Adrenal gland (tissue), 9 donors: ENCODE measurements at regions not wholly inside any gene's neighbourhood (a gene's known extent, or its start where the extent isn't known, plus 50 kb on each side); places are given as distances from the start of the nearest gene placed in this dataset.

Experiments used
- DNase-seq, 7 donors: peaks; one replicate each; pipeline ENCODE4 v3.0.0-alpha.2; 2019 to 2020
- H3K27ac ChIP-seq, 5 donors: fragments of 200-600 bp; sonication (generic) in 4 of 5; 1 replicate in 3 of 5; 2 replicates in 2 of 5; pipeline versions ENCODE4 v1.5.1 to v1.8.0; 2016 to 2020; ENCODE audit warnings: mild to moderate bottlenecking in 1 of 5
- H3K27me3 ChIP-seq: fragments of 200-600 bp; 2 replicates; pipeline ENCODE4 v1.8.0; 2021
- H3K36me3 ChIP-seq, 2 donors: fragments of 200-600 bp; replicated peaks in 1 of 2; 1 replicate in 1 of 2; 2 replicates in 1 of 2; pipeline versions ENCODE4 v1.5.1 to v1.8.0; 2018 to 2022
- H3K4me1 ChIP-seq, 2 donors: fragments of 200-600 bp; replicated peaks in 1 of 2; 1 replicate in 1 of 2; 2 replicates in 1 of 2; pipeline versions ENCODE4 v1.5.1 to v1.8.0; 2018 to 2021
- H3K4me3 ChIP-seq, 4 donors: fragments of 200-600 bp; sonication (generic) in 3 of 4; one replicate each; pipeline ENCODE4 v1.5.1; 2016 to 2018
- H3K9me3 ChIP-seq, 3 donors: fragments of 200-600 bp; sonication (generic) in 1 of 3; replicated peaks in 1 of 3; 1 replicate in 2 of 3; 2 replicates in 1 of 3; pipeline versions ENCODE4 v1.5.1 to v1.8.0; 2016 to 2021
- CTCF ChIP-seq, 6 experiments: fragments of 450-650 bp in 4 of 6; fragments of 200-600 bp in 2 of 6; sonication (generic) in 1 of 6; IDR thresholded peaks; 1 replicate in 5 of 6; 2 replicates in 1 of 6; pipeline versions ENCODE4 v1.5.1 to v1.8.0; 2016 to 2021; ENCODE audit warnings: antibody characterized with exemption in 6 of 6, mild to moderate bottlenecking in 2 of 6, moderate library complexity in 1 of 6
- POLR2A ChIP-seq, 2 donors: fragments of 450-650 bp; IDR thresholded peaks; one replicate each; pipeline ENCODE4 v1.6.1; 2017; ENCODE audit warnings: antibody characterized with exemption in 2 of 2, mild to moderate bottlenecking in 2 of 2, moderate library complexity in 1 of 2
- WGBS, 4 donors: extraction: QIAGEN DNeasy Blood & Tissue Kit in 2 of 4; methylation state at CpG; one replicate each; pipeline versions ENCODE4 v1.1.5 to v1.1.7; 2013 to 2017; 5-methylcytosine and 5-hydroxymethylcytosine counted together
- intact Hi-C, 2 donors: fragments of 100-400 bp; cut with DNase I; formaldehyde crosslinking; loops; one replicate each; pipeline versions ENCODE4 v1.14.1 to v1.15.0; 2022 to 2023
- donor health status: healthy with polysubstance abuse.
- donor health status: Bipolar disorder and iron deficiency.
- donor health status: DM: yes; HTN: yes; CAD: no.
- donor health status: DM: no; HTN: no; CAD: no.
- donor health status: DM: no; HTN: no; CAD: no.

- no peak for DNase-seq
- no peak overlapping the region for H3K4me3 ChIP-seq
- H3K9me3 ChIP-seq = peaks cover 0 to 5% (median 4%) of the 10 kb centered on the region in 3 donors
- no peaks in the 10 kb centered on the region for H3K36me3 ChIP-seq
- 70 to 86% (median 71%) methylated on average over 6 of the region's 6 CpGs for WGBS, 4 donors
- TF ChIP-seq CTCF (IDR thresholded peaks at IDR 0.05) (no peak), POLR2A (IDR thresholded peaks at IDR 0.05) (no peak)
- H3K27ac ChIP-seq = no peak overlapping the region
- H3K4me1 ChIP-seq = no peaks in the 10 kb centered on the region
- intact Hi-C loops = no loop called here
- H3K27me3 ChIP-seq = peaks cover 14% of the 10 kb centered on the region
Observed at GRCh38 chr4:3700223-3700622, 66.0 kb upstream of the ADRA2C start.

- peaks cover 14% of the 10 kb centered on the region for H3K27me3 ChIP-seq
- WGBS, 4 donors = 73 to 82% (median 75%) methylated on average over 9 to 13 of the region's 13 CpGs
- H3K4me3 ChIP-seq = no peak overlapping the region
- H3K4me1 ChIP-seq = no peaks in the 10 kb centered on the region
- H3K36me3 ChIP-seq = no peaks in the 10 kb centered on the region
- peaks cover 0 to 5% (median 4%) of the 10 kb centered on the region in 3 donors for H3K9me3 ChIP-seq
- intact Hi-C loops = no loop called here
- no peak overlapping the region for H3K27ac ChIP-seq
- TF ChIP-seq POLR2A (IDR thresholded peaks at IDR 0.05) (no peak), CTCF (IDR thresholded peaks at IDR 0.05) (no peak)
- no peak for DNase-seq
Observed at GRCh38 chr4:3699678-3700077, 66.5 kb upstream of the ADRA2C start.

GRCh38 chr4:3699261-3699660 lies 66.9 kb upstream of the ADRA2C start:
- no peaks in the 10 kb centered on the region for H3K36me3 ChIP-seq
- DNase-seq = no peak
- no peak overlapping the region for H3K4me3 ChIP-seq
- peaks cover 14% of the 10 kb centered on the region for H3K27me3 ChIP-seq
- no peaks in the 10 kb centered on the region for H3K4me1 ChIP-seq
- WGBS, 4 donors = 71 to 85% (median 75%) methylated on average over 6 of the region's 6 CpGs
- intact Hi-C loops = no loop called here
- peaks cover 0 to 5% (median 4%) of the 10 kb centered on the region in 3 donors for H3K9me3 ChIP-seq
- H3K27ac ChIP-seq = no peak overlapping the region
- TF ChIP-seq CTCF (IDR thresholded peaks at IDR 0.05) (no peak), POLR2A (IDR thresholded peaks at IDR 0.05) (no peak)

GRCh38 chr4:3697033-3697432 lies 69.2 kb upstream of the ADRA2C start:
- intact Hi-C loops = no loop called here
- DNase-seq = no peak
- no peaks in the 10 kb centered on the region for H3K4me1 ChIP-seq
- no peak overlapping the region for H3K4me3 ChIP-seq
- TF ChIP-seq CTCF (IDR thresholded peaks at IDR 0.05) (no peak), POLR2A (IDR thresholded peaks at IDR 0.05) (no peak)
- peaks cover 0 to 5% (median 4%) of the 10 kb centered on the region in 3 donors for H3K9me3 ChIP-seq
- 90 to 93% (median 91%) methylated on average over 1 of the region's 1 CpG for WGBS, 4 donors
- no peak overlapping the region for H3K27ac ChIP-seq
- no peaks in the 10 kb centered on the region for H3K36me3 ChIP-seq
- no peaks in the 10 kb centered on the region for H3K27me3 ChIP-seq
